ENCODE measurements at regions not wholly inside any gene's neighbourhood (a gene's known extent, or its start where the extent isn't known, plus 50 kb on each side); places are given as distances from the start of the nearest gene placed in this dataset.
"Not testable (repeated sequence)": the region's sequence is repeated elsewhere in the genome, so short reads cannot be mapped to it uniquely, and the experiment has no call there.

DNA sequence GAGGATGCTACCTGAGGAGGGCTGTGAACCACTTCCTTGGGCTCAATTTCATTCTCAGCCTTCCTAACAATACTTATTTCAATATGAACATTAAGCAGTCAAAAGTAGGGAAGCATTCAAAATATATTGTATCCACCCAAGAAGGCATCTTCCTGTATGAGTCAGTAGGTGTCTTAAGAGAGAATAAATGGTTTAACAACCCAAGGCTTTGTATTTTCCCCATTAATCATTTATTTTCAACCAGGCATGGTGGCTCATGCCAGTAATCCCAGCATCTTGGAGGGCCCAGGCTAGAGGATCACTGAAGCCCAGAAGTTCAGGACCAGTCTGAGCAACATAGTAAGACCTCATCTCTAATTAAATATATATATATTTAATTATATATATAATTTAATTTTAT lies 74.5 kb upstream of the MARCKS start:
- no peaks in the 10 kb centered on the region for H3K27me3 ChIP-seq (ENCODE audit: insufficient read depth, low read length)
- no peaks in the 10 kb centered on the region for H3K4me1 ChIP-seq (ENCODE audit: insufficient read depth, low read length)
- H3K4me3 ChIP-seq (ENCODE audit: low read length): no peak overlapping the region

GRCh38 chr6:113786168-113786567 lies 71.0 kb upstream of the MARCKS start:
- Histone ChIP-seq H3K27me3 (ENCODE audit: insufficient read depth, low read length) (no peaks in the 10 kb centered on the region), H3K9me3 (ENCODE audit: low read depth, low read length) (no peaks in the 10 kb centered on the region), H3K4me1 (ENCODE audit: insufficient read depth, low read length) (no peaks in the 10 kb centered on the region), H3K4me3 (ENCODE audit: low read length) (no peak overlapping the region)

More for the DNA sequence above, 74.5 kb upstream of the MARCKS start:
- H3K9me3 ChIP-seq (ENCODE audit: low read depth, low read length): no peaks in the 10 kb centered on the region

DNA sequence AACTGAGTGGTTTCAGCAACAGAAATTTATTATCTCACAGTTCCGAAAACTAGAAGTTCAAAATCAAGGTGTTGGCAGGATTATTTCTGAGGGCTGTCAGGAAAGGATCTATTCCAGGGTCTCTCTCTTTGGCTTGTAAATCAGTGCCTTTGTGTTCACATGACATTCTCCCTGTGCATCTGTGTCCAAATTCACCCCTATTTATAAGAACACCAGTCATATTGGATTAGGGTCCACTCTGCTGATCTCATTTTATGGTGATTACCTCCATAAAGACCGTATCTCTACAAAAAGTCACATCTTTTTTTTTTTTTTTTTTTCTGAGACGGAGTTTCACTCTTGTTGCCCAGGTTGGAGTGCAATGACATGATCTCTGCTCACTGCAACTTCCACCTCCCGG lies 68.6 kb upstream of the MARCKS start:
- Histone ChIP-seq H3K9me3 (ENCODE audit: low read depth, low read length) (no peaks in the 10 kb centered on the region), H3K4me1 (ENCODE audit: insufficient read depth, low read length) (no peaks in the 10 kb centered on the region), H3K4me3 (ENCODE audit: low read length) (no peak overlapping the region), H3K27me3 (ENCODE audit: insufficient read depth, low read length) (no peaks in the 10 kb centered on the region)

- H3K9me3 ChIP-seq (ENCODE audit: low read depth, low read length); H3K4me1 ChIP-seq (ENCODE audit: insufficient read depth, low read length); H3K4me3 ChIP-seq (ENCODE audit: low read length); H3K27me3 ChIP-seq (ENCODE audit: insufficient read depth, low read length): not testable (repeated sequence)
Measured at GRCh38 chr6:113791225-113791624, 65.9 kb upstream of the MARCKS start.

GRCh38 chr6:113795371-113795770 lies 61.8 kb upstream of the MARCKS start:
- not testable (repeated sequence) for H3K4me1 ChIP-seq (ENCODE audit: insufficient read depth, low read length); H3K9me3 ChIP-seq (ENCODE audit: low read depth, low read length); H3K4me3 ChIP-seq (ENCODE audit: low read length); H3K27me3 ChIP-seq (ENCODE audit: insufficient read depth, low read length)

DNA sequence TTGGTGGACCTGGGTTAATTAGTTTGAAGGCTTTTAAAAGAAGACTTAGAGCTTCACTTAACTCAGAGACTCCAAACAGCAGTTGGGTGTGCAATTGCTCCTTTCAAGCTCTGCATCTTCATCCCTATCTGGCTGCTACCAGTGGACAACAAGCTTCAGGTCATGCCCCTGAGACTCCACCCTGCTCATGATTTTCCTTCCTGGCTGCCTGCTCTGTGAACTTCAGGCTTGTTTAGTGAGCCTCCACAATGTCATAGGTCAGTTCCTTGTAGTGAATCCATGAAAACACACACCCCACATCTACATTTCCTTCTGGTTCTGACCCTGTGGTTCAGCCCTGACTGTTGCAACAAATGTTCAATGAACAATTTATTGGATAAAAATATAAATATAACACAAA lies 61.1 kb upstream of the MARCKS start:
- H3K9me3 ChIP-seq (ENCODE audit: low read depth, low read length): no peaks in the 10 kb centered on the region
- no peaks in the 10 kb centered on the region for H3K4me1 ChIP-seq (ENCODE audit: insufficient read depth, low read length)
- H3K4me3 ChIP-seq (ENCODE audit: low read length): no peak overlapping the region

DNA sequence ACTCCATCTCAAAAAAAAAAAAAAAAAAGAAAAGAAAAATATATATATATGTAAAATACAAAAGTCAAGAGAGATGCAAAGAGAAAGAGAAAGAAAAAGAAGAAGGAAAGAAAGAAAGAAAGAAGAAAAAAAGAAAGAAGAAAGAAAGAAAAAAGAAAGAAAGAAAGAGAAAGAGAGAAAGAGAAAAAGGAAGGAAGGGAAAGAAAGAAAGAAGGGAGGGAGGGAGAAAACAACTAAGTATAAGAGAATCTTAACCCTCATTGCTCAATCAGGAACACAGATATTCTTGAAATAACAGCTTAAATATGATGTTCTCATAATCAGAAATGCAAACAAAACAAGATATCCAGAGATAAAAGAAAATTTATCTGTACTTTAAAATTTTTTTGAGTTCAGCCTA lies 54.4 kb upstream of the MARCKS start:
- Histone ChIP-seq H3K4me3 (ENCODE audit: low read length) (no peak overlapping the region), H3K27me3 (ENCODE audit: insufficient read depth, low read length) (no peaks in the 10 kb centered on the region), H3K4me1 (ENCODE audit: insufficient read depth, low read length) (peaks cover 29% of the 10 kb centered on the region), H3K9me3 (ENCODE audit: low read depth, low read length) (no peaks in the 10 kb centered on the region)

More for the DNA sequence above, 61.1 kb upstream of the MARCKS start:
- no peaks in the 10 kb centered on the region for H3K27me3 ChIP-seq (ENCODE audit: insufficient read depth, low read length)

DNA sequence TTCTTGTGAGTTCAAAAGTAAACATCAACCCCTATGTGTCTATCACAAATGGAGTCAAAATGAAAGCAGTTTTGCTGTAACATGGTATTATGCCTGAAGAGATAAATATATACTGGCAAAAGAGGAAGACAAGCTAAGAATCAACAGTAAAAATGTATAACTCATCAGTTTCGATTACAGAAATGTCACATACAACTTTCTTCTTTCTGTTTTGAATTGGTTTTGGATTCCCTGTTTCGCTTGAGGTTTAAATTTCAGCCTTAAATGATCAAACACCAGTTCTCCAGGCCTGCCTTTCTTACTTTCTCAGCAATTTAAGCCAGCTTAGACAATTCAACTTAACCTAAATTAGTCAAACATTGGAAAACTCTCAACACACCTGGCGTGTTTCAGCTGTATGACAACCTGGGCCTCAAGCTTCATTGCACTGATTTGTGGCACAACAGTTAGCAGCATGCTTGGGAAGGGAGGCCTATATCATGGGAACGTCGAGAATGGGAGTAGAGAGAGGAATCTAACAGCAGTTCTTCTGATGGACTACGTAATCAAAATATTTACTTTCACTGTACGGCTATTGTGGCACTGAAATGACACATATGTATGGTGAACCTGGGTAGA lies 51.9 kb upstream of the MARCKS start:
- no peaks in the 10 kb centered on the region for H3K27me3 ChIP-seq (ENCODE audit: insufficient read depth, low read length)
- no peaks in the 10 kb centered on the region for H3K9me3 ChIP-seq (ENCODE audit: low read depth, low read length)
- no peak overlapping the region for H3K4me3 ChIP-seq (ENCODE audit: low read length)
- peaks cover 51% of the 10 kb centered on the region for H3K4me1 ChIP-seq (ENCODE audit: insufficient read depth, low read length)

GRCh38 chr6:113805811-113806495 lies 51.2 kb upstream of the MARCKS start:
- Histone ChIP-seq H3K4me1 (ENCODE audit: insufficient read depth, low read length) (peaks cover 57% of the 10 kb centered on the region), H3K27me3 (ENCODE audit: insufficient read depth, low read length) (no peaks in the 10 kb centered on the region), H3K9me3 (ENCODE audit: low read depth, low read length) (no peaks in the 10 kb centered on the region), H3K4me3 (ENCODE audit: low read length) (no peak overlapping the region)
